GM18499 (cell line): ENCODE measurements at regions not wholly inside any gene's neighbourhood (a gene's known extent, or its start where the extent isn't known, plus 50 kb on each side); places are given as distances from the start of the nearest gene placed in this dataset.
"Not testable (repeated sequence)": the region's sequence is repeated elsewhere in the genome, so short reads cannot be mapped to it uniquely, and the experiment has no call there.

Experiments
- ATAC-seq: cut with Tn5 transposase; IDR thresholded peaks from one replicate; pipeline ENCODE4 v1.9.1; 2021; ENCODE audit warnings: moderate number of reproducible peaks; ENCODE audit not compliant: insufficient read depth, unreplicated experiment

- no peak for ATAC-seq
Observed at GRCh38 chr13:58463841-58464240, 832.3 kb downstream of the PCDH17 start.

GRCh38 chr13:58467176-58467575, 835.6 kb downstream of the PCDH17 start:
- ATAC-seq: no peak

- no peak for ATAC-seq
Observed at GRCh38 chr13:58472483-58472882, 840.9 kb downstream of the PCDH17 start.

DNA sequence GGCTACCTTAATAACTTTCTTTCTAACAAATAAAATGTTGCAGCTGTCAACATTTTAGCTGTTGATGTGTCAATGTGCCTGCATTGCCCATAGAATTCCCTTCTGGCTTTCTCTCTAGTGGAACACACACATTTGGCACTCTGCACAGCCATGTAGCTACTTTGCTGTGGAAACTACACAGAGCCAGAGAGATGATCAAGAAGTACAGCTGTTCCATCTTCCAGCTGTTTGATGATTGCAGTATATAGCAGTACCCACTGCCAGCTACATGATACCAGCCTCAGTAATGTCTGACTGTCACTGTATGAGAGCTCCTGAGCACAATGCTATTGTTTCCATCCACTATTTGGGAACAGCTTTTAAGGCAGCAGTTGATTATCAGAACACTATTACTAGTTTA, 843.0 kb downstream of the PCDH17 start:
- no peak for ATAC-seq

GRCh38 chr13:58476206-58476918, 844.8 kb downstream of the PCDH17 start:
- ATAC-seq: no peak

DNA sequence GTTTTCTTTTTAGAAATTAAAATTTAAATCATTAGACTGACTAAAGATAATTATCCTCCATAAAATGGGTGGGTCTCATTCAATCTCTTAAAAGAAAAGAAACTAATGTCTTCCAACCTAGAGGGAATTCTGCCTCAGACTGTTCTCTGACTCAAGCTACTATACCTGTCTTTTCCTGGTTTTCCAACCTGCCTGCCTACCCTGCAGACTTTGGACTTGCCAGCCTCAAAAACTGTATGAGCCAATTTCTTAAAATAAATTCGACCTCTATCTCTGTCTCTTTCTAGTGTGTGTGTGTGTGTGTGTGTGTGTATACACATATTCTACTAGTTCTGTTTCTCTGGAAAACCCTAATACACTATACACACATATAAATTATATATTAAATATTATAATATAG, 847.3 kb downstream of the PCDH17 start:
- ATAC-seq: no peak

- ATAC-seq: no peak
Observed at GRCh38 chr13:58480061-58480460, 848.5 kb downstream of the PCDH17 start.

- ATAC-seq: no peak
Observed at GRCh38 chr13:58488251-58488650, 856.7 kb downstream of the PCDH17 start.

GRCh38 chr13:58495668-58496067, 864.1 kb downstream of the PCDH17 start:
- ATAC-seq: no peak

DNA sequence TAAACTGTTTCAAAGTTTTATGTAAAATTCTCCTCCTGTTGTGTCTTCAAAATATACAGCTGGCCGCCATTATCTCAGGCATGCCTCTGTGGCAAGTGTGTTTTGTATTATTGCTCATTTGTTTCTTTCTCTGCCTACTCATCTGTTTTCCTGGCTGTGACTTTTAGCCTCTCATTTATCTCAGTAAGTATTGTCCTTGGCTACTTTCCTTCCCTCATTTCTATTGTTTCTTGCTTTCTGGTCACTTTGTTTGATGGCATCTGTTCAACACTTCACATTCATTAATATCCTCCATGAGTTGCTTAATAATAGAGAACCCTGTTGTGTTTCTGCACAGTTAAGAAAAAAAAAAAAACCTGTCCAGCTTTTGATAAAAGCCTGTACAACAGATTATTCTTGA, 869.4 kb downstream of the PCDH17 start:
- ATAC-seq: no peak

DNA sequence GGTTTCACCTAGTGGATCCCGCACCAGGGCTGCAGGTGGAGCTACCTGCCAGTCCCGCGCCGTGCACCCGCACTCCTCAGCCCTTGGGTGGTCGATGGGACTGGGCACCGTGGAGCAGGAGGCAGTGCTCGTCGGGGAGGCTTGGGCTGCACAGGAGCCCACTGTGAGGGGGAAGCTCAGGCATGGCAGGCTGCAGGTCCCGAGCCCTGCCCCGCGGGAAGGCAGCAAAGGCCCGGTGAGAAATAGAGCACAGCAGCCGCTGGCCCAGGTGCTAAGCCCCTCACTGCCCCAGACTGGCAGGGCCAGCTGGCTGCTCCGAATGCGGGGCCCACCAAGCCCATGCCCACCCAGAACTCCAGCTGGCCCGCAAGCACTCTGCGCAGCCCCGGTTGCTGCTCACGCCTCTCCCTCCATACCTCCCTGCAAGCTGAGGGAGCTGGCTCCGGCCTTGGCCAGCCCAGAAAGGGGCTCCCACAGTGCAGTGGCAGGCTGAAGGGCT, 872.7 kb downstream of the PCDH17 start:
- ATAC-seq: not testable (repeated sequence)

DNA sequence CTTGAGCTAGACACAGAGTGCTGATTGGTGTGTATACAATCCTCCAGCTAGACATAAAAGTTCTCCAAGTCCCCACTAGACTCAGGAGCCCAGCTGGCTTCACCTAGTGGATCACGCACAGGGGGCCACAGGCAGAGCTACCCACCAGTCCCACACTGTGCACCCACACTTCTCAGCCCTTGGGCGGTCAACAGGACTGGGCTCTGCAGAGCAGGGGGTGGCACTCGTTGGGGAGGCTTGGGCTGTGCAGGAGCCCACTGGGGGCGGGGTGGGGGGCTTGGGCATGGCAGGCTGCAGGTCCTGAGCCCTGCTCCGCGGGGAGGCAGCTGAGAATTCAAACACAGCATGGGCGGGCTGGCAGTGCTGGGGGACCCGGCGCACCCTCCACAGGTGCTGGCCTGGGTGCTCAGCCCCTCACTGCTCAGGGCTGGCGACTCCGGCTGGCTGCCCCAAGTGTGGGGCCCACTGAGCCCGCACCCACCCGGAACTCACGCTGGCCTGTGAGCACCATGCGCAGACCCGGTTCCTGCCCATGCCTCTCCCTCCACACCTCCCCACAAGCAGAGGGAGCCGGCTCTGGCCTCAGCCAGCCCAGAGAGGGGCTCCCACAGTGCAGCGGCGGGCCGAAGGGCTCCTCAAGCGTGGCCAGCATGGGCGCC, 873.8 kb downstream of the PCDH17 start:
- ATAC-seq: not testable (repeated sequence)

DNA sequence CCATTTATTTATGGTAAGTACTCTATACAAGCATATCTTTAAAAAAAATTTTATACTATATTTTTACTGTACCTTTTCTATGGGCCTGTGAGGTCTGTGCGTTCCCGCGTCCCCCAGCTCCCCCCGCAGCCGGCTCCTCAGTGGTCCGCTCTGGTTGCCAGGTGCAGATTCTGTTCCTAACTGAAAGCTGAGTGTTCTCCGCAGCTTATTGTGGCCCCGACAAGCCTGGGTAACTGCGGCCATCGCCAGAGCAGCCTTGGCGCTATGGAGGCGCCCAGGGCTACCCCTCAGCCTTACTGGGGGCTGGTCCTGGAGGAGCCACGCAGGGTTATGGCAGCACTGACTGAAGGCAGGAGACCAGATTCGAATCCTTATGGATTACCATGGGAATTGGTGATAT, 896.8 kb downstream of the PCDH17 start:
- no peak for ATAC-seq

DNA sequence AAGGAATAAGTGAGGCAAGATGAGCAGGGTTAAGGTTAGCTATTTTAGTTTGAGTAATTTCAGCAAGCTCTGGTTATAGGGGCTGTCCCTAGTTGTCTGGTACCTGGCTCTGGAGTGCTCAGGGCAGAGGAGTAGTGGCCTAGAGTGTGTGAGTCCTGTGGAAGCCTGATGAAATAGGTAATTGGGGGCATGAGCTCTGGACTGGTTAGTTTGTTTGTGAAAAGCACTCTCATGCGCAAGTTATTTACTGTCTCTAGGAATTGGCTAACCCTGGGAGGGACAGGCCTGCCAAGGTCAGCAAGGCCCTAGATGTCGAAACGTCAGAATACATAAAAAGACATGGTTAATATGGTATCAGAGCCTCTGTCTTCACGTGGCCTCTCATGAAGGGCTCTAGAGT, 900.1 kb downstream of the PCDH17 start:
- ATAC-seq: no peak

DNA sequence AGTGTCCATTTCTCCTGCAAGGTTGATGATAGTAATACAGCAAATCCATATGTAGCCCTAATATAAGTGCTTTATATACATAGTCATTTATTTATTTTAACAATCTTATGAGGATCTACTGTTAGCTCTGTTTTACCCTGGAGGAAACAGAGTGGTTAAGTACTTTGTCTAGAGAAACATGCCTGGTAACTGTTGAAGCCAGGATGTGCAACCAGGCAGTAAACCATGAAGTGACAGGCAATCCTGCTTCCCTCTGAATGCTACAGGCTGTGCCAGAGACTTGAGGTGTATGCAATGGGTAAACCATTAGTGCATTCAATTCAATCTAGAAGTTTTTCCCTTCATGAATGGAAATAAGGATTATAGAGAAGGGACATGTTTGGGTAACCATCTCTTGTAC, 911.0 kb downstream of the PCDH17 start:
- no peak for ATAC-seq

- no peak for ATAC-seq
Observed at GRCh38 chr13:58547419-58547818, 915.9 kb downstream of the PCDH17 start.

DNA sequence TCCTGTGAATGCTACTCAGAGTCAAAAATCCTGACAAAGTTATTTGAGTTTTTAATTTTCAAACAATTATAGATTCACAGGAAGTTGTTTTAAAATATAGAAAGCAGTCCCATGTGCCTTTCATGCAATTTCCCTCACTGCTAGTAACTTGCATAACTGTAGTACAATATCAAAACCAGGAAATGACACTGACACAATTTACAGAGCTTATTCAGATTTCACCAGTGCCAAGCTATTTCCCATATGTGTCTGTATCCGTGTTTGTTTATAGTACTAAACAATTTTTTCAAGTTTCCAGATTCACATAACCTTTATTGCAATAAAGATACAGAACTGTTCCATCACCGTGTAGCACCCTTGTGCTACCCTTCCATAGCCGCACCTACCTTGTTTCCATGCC, 934.6 kb downstream of the PCDH17 start:
- no peak for ATAC-seq

DNA sequence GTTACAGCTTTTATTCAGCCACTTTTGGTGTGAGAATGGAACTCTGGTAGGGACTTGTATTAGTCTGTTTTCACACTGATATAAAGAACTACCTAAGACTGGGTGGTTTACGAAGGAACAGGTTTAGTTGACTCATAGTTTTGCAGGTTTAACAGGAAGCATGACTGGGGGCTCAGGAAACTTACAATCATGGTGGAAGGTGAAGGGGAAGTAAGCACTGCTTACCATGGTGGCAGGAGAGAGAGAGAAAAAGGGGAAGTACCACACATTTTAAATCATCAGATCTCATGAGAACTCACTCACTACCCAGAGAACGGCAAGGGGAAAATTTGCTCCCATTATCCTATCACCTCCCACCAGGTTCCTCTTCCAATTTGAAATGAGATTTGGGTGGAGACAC, 942.2 kb downstream of the PCDH17 start:
- ATAC-seq: no peak

GRCh38 chr13:58574791-58575190, 943.2 kb downstream of the PCDH17 start:
- ATAC-seq: no peak

DNA sequence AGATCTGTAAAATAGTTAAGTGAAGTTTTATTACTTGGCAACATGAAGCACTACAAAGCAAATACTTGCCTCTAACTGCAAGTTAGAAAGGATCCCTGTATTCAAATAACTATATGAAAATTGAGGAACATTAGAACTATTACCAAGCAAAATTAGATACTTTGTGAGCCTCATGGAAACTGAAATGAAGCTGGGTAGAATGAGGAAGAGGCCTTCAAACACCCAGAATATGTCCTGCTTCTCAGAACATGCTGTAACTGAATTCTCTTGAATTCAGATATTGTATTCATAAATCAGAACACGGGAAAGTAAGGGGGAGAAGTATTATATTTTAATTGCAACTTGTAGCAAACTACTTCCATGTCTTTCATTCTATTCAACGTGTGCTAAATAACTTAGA, 947.9 kb downstream of the PCDH17 start:
- ATAC-seq: no peak

DNA sequence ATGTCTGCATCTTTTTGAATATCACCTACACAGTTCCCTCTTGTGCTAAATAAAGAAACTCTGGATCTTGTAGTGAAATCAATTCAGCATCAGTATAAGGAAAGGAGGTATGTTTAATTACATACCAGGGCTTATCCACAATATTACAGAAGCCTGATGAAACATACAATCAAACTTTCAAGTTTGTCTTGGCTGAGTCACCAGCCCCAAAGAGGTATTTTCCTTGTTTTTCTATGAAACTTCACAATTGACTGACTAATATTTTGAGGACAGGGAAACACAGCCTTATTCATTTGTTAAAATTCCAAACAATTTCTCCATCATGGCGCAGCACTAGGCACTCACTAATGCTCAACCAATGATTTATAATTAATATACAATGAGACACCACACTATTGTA, 952.4 kb downstream of the PCDH17 start:
- ATAC-seq: no peak

GRCh38 chr13:58584610-58585009, 953.1 kb downstream of the PCDH17 start:
- ATAC-seq: no peak
